ENCODE measurements at regions not wholly inside any gene's neighbourhood (a gene's known extent, or its start where the extent isn't known, plus 50 kb on each side); places are given as distances from the start of the nearest gene placed in this dataset.

GRCh38 chr7:153381275-153382040, 621.9 kb downstream of the ACTR3B start:
- Mint-ChIP-seq H3K4me3 (no peak overlapping the region), H3K36me3 (no peaks in the 10 kb centered on the region), H3K9me3 (peaks cover 0 to 10% (median 2%) of the 10 kb centered on the region in 7 donors), H3K27ac (no peak overlapping the region), H3K27me3 (peaks cover 6 to 9% (median 8%) of the 10 kb centered on the region in 3 donors), H3K4me1 (peaks cover 0 to 4% (median 0%) of the 10 kb centered on the region in 3 donors)
- ATAC-seq (ENCODE audit: low read depth in 2 of 2) (no peak), DNase-seq (no peak)

GRCh38 chr7:153382641-153383101, 623.1 kb downstream of the ACTR3B start:
- Mint-ChIP-seq H3K4me3 (no peak overlapping the region), H3K4me1 (peaks cover 0 to 4% (median 0%) of the 10 kb centered on the region in 3 donors), H3K27ac (no peak overlapping the region), H3K27me3 (peaks cover 6 to 9% (median 8%) of the 10 kb centered on the region in 3 donors), H3K9me3 (peaks cover 0 to 13% (median 3%) of the 10 kb centered on the region in 7 donors), H3K36me3 (no peaks in the 10 kb centered on the region)
- ATAC-seq (ENCODE audit: low read depth in 2 of 2) (no peak), DNase-seq (no peak)

- no peak for DNase-seq
- no peak overlapping the region for H3K27ac Mint-ChIP-seq
- peaks cover 0 to 4% (median 0%) of the 10 kb centered on the region in 3 donors for H3K4me1 Mint-ChIP-seq
- no peak for ATAC-seq (ENCODE audit: low read depth in 2 of 2)
- H3K36me3 Mint-ChIP-seq = no peaks in the 10 kb centered on the region
- H3K9me3 Mint-ChIP-seq = peaks cover 0 to 15% (median 4%) of the 10 kb centered on the region in 7 donors
- H3K27me3 Mint-ChIP-seq = peaks cover 6 to 9% (median 8%) of the 10 kb centered on the region in 3 donors
- no peak overlapping the region for H3K4me3 Mint-ChIP-seq
Measured at GRCh38 chr7:153383781-153384180, 624.2 kb downstream of the ACTR3B start.

- Mint-ChIP-seq H3K9me3 (peaks cover 0 to 31% (median 4%) of the 10 kb centered on the region in 7 donors), H3K27me3 (peaks cover 6 to 8% (median 8%) of the 10 kb centered on the region in 3 donors), H3K4me3 (no peak overlapping the region), H3K36me3 (no peaks in the 10 kb centered on the region), H3K4me1 (peaks cover 0 to 4% (median 0%) of the 10 kb centered on the region in 3 donors), H3K27ac (no peak overlapping the region)
- ATAC-seq (ENCODE audit: low read depth in 2 of 2) (no peak), DNase-seq (no peak)
Measured at GRCh38 chr7:153385502-153385901, 626.0 kb downstream of the ACTR3B start.

- H3K36me3 Mint-ChIP-seq = no peaks in the 10 kb centered on the region
- H3K4me1 Mint-ChIP-seq = no peaks in the 10 kb centered on the region
- ATAC-seq (ENCODE audit: low read depth in 2 of 2) (no peak), DNase-seq (no peak)
- H3K27ac Mint-ChIP-seq = no peak overlapping the region
- H3K4me3 Mint-ChIP-seq = no peak overlapping the region
- H3K27me3 Mint-ChIP-seq = peaks cover 0 to 4% (median 0%) of the 10 kb centered on the region in 3 donors
- H3K9me3 Mint-ChIP-seq = peaks cover 0 to 39% (median 5%) of the 10 kb centered on the region in 7 donors
Measured at GRCh38 chr7:153386556-153386955, 627.0 kb downstream of the ACTR3B start.

GRCh38 chr7:153388611-153389010, 629.1 kb downstream of the ACTR3B start:
- no peaks in the 10 kb centered on the region for H3K36me3 Mint-ChIP-seq
- H3K4me3 Mint-ChIP-seq = no peak overlapping the region
- no peaks in the 10 kb centered on the region for H3K4me1 Mint-ChIP-seq
- no peak overlapping the region for H3K27ac Mint-ChIP-seq
- peaks cover 0 to 4% (median 0%) of the 10 kb centered on the region in 3 donors for H3K27me3 Mint-ChIP-seq
- no peak for ATAC-seq (ENCODE audit: low read depth in 2 of 2)
- H3K9me3 Mint-ChIP-seq = peaks cover 0 to 48% (median 13%) of the 10 kb centered on the region in 7 donors
- no peak for DNase-seq

GRCh38 chr7:153389261-153389660, 629.7 kb downstream of the ACTR3B start:
- no peak for ATAC-seq (ENCODE audit: low read depth in 2 of 2)
- Mint-ChIP-seq H3K27ac (no peak overlapping the region), H3K9me3 (peaks cover 0 to 52% (median 14%) of the 10 kb centered on the region in 7 donors), H3K4me1 (no peaks in the 10 kb centered on the region), H3K36me3 (no peaks in the 10 kb centered on the region), H3K27me3 (peaks cover 0 to 4% (median 0%) of the 10 kb centered on the region in 3 donors), H3K4me3 (no peak overlapping the region)
- DNase-seq = no peak

GRCh38 chr7:153390955-153391354, 631.4 kb downstream of the ACTR3B start:
- Mint-ChIP-seq H3K27me3 (no peaks in the 10 kb centered on the region), H3K9me3 (peaks cover 0 to 49% (median 14%) of the 10 kb centered on the region in 7 donors), H3K27ac (no peak overlapping the region), H3K36me3 (no peaks in the 10 kb centered on the region), H3K4me3 (no peak overlapping the region), H3K4me1 (no peaks in the 10 kb centered on the region)
- no peak for DNase-seq
- no peak for ATAC-seq (ENCODE audit: low read depth in 2 of 2)

GRCh38 chr7:153392726-153393125, 633.2 kb downstream of the ACTR3B start:
- H3K27me3 Mint-ChIP-seq = no peaks in the 10 kb centered on the region
- no peaks in the 10 kb centered on the region for H3K4me1 Mint-ChIP-seq
- H3K4me3 Mint-ChIP-seq = no peak overlapping the region
- H3K36me3 Mint-ChIP-seq = no peaks in the 10 kb centered on the region
- H3K27ac Mint-ChIP-seq = no peak overlapping the region
- H3K9me3 Mint-ChIP-seq = peaks cover 0 to 44% (median 14%) of the 10 kb centered on the region in 7 donors
- ATAC-seq (ENCODE audit: low read depth in 2 of 2) (no peak), DNase-seq (no peak)

- DNase-seq (no peak), ATAC-seq (ENCODE audit: low read depth in 2 of 2) (no peak)
- no peaks in the 10 kb centered on the region for H3K27me3 Mint-ChIP-seq
- H3K4me1 Mint-ChIP-seq = no peaks in the 10 kb centered on the region
- no peaks in the 10 kb centered on the region for H3K36me3 Mint-ChIP-seq
- no peak overlapping the region for H3K4me3 Mint-ChIP-seq
- H3K27ac Mint-ChIP-seq = peak overlapping the region in 1 of 6 donors; percentile 22
- H3K9me3 Mint-ChIP-seq = peaks cover 0 to 38% (median 16%) of the 10 kb centered on the region in 7 donors
Measured at GRCh38 chr7:153393666-153394065, 634.1 kb downstream of the ACTR3B start.

- H3K4me1 Mint-ChIP-seq = no peaks in the 10 kb centered on the region
- no peaks in the 10 kb centered on the region for H3K36me3 Mint-ChIP-seq
- H3K9me3 Mint-ChIP-seq = peaks cover 0 to 28% (median 13%) of the 10 kb centered on the region in 7 donors
- no peaks in the 10 kb centered on the region for H3K27me3 Mint-ChIP-seq
- DNase-seq = no peak
- H3K4me3 Mint-ChIP-seq = no peak overlapping the region
- H3K27ac Mint-ChIP-seq = no peak overlapping the region
- ATAC-seq (ENCODE audit: low read depth in 2 of 2) = no peak
Measured at GRCh38 chr7:153396475-153396874, 636.9 kb downstream of the ACTR3B start.

GRCh38 chr7:153397459-153397858, 637.9 kb downstream of the ACTR3B start:
- ATAC-seq (ENCODE audit: low read depth in 2 of 2) (no peak), DNase-seq (no peak)
- Mint-ChIP-seq H3K36me3 (peaks cover 0 to 8% of the 10 kb centered on the region in 2 donors), H3K4me1 (no peaks in the 10 kb centered on the region), H3K4me3 (peak overlapping the region in 1 of 8 donors; percentile 57), H3K9me3 (peaks cover 0 to 29% (median 14%) of the 10 kb centered on the region in 7 donors), H3K27ac (no peak overlapping the region), H3K27me3 (no peaks in the 10 kb centered on the region)

- no peak overlapping the region for H3K27ac Mint-ChIP-seq
- peaks cover 2 to 33% (median 14%) of the 10 kb centered on the region in 7 donors for H3K9me3 Mint-ChIP-seq
- no peaks in the 10 kb centered on the region for H3K27me3 Mint-ChIP-seq
- H3K4me3 Mint-ChIP-seq = no peak overlapping the region
- no peaks in the 10 kb centered on the region for H3K4me1 Mint-ChIP-seq
- peaks cover 0 to 8% of the 10 kb centered on the region in 2 donors for H3K36me3 Mint-ChIP-seq
- ATAC-seq (ENCODE audit: low read depth in 2 of 2) (no peak), DNase-seq (no peak)
Measured at GRCh38 chr7:153397906-153398305, 638.4 kb downstream of the ACTR3B start.

- no peaks in the 10 kb centered on the region for H3K27me3 Mint-ChIP-seq
- no peaks in the 10 kb centered on the region for H3K4me1 Mint-ChIP-seq
- no peak overlapping the region for H3K27ac Mint-ChIP-seq
- peaks cover 2 to 28% (median 14%) of the 10 kb centered on the region in 7 donors for H3K9me3 Mint-ChIP-seq
- no peak overlapping the region for H3K4me3 Mint-ChIP-seq
- no peak for DNase-seq
- peaks cover 0 to 8% of the 10 kb centered on the region in 2 donors for H3K36me3 Mint-ChIP-seq
- ATAC-seq (ENCODE audit: low read depth in 2 of 2) = no peak
Measured at GRCh38 chr7:153398370-153398769, 638.8 kb downstream of the ACTR3B start.

All from naive B cell (primary cell).